ENCODE measurements at regions not wholly inside any gene's neighbourhood (a gene's known extent, or its start where the extent isn't known, plus 50 kb on each side); places are given as distances from the start of the nearest gene placed in this dataset.

DNA sequence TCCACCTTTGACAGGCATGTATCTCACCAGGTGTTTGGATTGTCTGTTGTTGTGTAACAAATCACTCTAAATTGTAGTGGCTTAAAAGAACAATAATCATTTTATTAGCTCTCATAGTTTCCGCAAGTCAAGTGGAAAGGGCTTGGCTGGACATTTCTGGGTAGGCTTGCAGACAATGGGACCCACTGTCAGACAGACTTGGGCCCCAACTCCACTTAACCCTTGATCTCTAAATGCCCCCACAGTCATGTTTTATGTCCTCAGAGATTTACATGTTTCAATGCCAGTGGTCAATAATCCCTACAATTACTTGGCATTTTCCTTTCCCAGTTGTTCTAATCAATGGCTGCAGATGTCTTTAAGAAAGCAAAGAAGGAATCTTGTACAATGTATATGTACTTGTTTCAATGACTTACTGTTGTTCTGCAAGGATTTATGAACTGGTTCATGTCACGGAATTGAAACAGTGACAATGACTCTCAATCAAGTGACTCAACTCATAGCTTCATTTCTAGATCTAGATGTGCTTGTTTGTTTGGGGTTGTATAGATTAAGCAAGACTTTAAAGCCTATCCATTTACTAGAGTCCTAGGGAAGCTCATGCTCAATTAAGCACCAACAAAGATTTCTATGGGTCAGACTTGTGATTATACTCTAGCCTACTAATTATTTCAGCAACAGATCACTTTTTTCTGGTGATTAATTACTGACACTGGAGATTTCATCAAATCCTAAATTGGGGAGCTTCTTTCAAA is 510.1 kb upstream of the NBEA start:
- no peak for DNase-seq (ENCODE audit: low read depth in 2 of 3, low spot score in 1 of 3)

DNA sequence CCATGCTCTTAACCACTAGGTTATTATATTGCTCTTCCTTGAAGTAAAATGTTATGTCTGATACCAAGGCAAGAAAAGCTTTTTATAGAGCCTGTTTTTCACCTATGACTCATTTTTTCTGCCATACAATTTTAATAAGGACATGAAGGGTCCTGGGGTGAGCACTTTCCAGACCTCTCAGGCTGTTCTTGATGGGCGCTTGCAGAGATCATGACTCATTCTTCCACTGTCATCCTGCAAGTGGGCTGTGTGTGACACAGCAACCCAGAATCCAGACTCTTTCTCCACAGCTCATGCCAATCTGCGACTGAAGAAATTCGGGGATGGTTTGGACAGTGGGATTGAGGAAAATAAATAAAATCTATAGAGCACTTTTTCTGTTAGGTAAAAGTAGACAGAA is 506.7 kb upstream of the NBEA start:
- no peak for DNase-seq (ENCODE audit: low read depth in 2 of 3, low spot score in 1 of 3)

DNA sequence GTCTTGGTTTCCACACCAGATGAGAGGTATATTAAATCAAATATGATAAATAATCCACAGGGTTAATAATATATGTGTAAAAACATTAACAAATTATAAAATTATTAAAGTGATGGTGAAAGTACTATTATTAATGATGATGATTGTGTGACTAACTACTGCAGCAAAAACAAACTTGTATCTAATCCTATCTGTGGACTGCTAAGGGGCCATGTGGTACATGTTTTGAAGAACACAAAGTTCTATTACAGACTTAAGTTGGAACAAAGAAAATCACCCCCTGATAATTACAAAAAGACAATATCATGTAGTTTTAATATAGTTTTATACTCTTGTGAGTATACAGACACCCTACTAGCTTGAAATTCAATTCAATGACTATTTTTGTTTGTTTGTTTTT is 504.2 kb upstream of the NBEA start:
- no peak for DNase-seq (ENCODE audit: low read depth in 2 of 3, low spot score in 1 of 3)

DNA sequence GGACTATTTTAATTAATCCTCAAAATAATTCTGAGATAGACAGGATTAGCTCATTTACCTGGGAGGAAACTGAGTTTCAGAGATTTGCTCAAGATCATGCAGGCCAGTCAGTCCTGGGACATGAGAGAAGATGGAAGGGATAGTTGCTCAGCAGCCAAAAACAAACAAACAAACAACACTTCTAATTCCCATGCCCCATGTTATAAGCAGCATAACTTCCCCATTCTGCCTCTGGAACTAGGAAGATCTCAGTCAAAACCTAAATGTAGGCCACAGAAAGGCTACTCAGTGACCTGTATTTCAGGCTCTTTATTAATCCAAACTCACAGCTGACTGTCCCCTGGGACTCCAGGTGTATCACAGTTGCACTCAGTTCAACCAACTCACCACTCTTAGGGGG is 489.2 kb upstream of the NBEA start:
- DNase-seq (ENCODE audit: low read depth in 2 of 3, low spot score in 1 of 3): no peak

DNA sequence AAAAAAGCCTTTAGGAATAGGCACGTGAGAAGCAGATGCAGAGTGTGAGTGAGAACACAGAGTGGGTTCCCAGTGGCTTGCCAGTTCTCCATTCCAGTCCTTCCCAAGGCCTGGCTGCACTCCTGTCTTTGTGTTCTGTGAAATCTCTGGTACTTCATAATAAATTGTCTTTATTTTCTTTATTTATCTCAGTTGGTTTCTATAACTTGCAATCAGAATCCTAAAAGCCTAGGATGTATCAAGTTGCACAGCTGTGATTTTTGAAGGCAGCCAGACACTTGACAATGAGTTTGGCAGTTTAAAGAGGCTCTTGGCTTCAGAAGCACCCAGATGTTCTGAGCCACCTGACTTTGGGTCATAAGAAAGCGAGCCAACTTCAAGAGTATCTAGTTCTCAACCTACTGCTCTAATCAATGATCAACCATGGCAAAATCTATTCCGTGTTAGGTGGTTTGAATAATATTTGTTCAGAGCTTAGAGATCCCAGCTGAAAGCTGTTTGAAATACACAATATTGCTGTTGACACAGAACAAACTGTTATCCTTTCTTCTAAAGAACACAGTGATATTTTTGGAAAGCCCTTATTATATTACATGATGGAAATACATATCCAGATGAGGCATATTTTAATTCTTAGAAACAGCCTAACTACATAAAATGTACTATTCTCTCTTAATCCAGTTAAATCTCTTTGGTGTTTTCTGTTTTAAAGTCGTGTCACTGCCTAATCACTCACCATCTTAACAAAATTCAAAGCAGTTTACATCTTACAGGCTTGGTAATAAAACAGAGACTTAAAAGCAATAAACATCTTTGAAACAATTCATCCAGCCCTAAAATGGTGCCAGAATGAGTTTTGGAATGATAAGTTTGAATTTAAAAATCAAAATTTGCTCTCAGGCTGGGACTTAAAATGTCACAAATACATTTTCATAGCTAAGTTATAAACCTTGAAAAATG is 483.0 kb upstream of the NBEA start:
- no peak for DNase-seq (ENCODE audit: low read depth in 2 of 3, low spot score in 1 of 3)

DNA sequence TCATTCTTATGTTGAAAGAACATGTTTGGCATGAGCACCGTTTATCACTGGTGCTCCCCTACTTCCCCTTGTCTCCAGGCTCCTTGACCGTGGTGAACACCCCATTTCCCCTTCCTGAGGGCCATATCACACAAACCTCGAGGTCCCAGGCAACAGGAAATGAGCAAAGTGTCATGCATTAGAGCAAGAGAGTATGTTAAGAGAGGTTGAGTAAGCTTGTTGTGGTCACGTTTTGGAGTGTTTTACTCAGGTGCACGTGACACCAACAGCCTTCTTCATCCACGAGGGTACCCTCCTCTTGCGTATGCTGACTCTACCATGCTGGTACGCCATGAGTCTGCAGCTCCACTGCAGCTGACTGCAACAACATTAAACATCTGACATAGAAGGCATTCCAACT is 482.2 kb upstream of the NBEA start:
- DNase-seq (ENCODE audit: low read depth in 2 of 3, low spot score in 1 of 3): no peak

DNA sequence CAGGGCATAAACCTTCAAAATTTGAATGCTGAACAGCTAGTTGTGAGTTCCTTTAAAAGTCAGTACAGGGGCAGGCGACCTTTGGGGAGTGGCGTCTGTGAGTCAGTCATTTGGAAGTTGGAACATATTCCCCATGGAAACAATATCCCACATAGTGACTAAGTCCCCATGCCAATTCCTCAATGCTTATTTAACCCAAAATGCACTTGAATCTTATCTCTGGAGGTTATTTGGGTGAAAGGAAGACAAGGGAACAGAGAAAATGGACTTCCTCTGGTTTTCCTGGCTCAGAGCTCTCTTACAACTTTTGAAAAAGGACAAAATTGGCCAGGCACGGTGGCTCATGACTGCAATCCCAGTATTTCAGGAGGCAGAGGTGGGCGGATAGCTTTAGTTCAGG is 479.2 kb upstream of the NBEA start:
- no peak for DNase-seq (ENCODE audit: low read depth in 2 of 3, low spot score in 1 of 3)

DNA sequence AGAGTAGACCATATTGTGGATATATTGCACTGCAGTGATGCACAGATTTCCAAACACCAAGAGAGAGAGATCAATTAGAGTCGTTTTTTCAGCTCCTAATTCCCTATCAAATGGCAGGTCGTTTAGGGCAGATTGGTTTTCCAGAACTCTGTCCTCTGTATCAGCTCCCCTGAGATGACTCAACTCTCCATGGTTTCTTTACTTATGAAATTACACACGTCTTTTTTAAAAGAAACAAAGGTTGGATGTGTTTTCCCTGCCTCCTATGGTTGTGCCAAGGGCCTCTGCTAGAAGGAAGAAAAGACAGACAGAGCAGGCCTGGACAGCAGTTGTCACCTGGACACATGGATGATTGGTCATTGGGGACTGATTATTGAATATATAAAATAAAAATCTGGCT is 478.1 kb upstream of the NBEA start:
- no peak for DNase-seq (ENCODE audit: low read depth in 2 of 3, low spot score in 1 of 3)

DNA sequence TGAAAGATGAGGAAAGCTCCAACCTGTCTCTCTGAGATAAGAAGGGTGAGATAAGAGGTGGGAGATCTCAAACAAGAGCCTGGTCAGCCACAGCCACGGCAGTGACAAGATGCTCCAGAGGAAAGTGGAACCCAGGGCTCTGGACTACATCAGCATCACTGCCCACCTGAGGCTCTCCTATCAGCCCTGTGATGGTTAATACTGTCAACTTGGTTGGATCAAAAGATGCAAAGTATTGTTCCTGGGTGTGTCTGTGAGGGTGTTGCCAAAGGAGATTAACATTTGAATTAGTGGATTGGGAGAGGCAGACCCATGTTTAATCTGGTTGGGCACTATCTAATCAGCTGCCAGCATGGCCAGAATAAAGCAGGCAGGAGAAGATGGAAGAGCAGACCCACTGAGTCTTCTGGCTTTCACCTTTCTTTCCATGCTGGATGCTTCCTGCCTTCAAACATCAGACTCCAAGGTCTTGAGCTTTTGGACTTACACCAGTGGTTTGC is 476.6 kb upstream of the NBEA start:
- no peak for DNase-seq (ENCODE audit: low read depth in 2 of 3, low spot score in 1 of 3)

DNA sequence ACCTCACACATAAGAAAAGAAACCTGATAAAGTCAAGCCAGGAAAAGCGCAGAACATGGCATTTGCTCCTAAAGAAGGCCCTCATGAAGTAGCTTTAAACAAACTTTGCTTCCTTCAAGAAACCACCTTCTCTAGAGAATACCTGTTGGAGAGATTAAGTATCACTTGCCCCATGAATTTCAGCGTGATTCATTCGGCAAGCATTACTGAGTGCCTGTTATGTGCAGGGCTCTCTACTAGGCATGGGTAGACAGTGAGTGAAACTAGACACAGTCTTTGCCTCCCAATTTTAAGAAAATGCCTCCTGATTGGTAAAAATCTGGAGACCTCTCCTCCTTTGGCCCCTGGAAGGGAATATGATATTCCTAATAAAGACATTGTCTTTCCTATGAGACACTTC is 475.8 kb upstream of the NBEA start:
- DNase-seq (ENCODE audit: low read depth in 2 of 3, low spot score in 1 of 3): no peak

DNA sequence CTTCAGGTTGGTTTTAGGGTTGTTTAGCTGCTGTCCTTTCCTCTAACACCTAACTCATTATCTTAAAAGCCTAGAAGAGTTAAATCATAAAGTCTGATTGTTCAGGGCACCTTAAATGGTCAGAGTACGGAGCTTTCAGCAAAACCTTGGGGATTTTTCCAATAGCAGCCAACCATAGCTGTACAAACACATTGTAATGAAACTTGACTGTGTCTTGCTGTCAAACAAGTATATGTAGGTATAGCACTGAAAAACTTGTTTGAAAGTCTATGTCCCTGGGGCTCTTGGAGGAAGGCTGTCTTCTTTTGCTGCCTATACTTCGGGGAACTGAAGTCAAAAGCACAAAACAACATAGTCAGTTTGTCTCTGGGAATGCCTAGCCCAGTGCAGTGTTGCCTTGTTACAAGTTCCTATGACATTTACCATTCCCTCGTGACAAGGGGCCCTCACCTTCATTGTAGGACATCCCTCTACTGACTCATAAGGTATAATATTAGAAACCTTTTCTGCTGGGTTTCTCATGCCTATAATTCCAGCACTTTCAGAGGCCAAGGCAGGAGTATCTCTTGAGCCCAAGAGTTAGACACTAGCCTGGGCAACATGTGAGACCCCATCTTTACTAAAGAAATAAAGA is 474.5 kb upstream of the NBEA start:
- DNase-seq (ENCODE audit: low read depth in 2 of 3, low spot score in 1 of 3): no peak

DNA sequence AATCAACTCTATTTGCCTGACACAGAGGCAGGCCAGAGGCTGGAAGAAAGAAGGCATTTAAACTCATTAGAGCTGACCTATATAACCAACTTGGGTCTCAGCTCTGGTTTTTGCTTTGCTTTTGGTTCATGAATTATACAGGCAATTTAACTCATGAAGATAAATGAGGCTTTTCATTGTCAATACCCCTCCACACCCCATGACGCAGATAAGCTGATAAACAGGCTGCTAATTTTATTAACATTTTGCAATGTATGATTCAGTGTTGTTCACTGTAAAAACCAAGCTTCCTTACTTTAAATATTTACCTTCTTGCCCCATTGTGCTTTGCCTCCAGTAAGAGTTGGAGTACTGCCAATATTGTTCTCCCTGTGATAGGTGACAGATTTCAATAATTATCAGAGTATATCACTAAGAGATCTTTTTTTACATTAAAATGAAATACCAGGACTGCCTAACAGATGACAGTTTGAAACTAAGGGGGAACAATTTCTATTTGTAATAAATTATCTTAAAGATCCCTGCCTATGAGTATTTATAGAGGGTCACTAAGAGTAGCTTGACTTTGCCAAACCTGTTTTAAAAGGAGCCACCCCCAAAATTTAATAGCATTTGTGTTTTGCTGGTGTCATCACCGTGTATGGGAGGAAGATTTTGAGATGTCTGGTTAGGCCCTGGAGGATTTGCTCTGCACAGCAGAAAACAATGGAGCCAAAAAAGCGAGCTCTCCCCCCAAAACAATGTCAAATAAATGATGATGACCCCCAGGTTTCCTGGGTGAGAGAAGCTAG is 472.7 kb upstream of the NBEA start:
- DNase-seq (ENCODE audit: low read depth in 2 of 3, low spot score in 1 of 3): no peak

DNA sequence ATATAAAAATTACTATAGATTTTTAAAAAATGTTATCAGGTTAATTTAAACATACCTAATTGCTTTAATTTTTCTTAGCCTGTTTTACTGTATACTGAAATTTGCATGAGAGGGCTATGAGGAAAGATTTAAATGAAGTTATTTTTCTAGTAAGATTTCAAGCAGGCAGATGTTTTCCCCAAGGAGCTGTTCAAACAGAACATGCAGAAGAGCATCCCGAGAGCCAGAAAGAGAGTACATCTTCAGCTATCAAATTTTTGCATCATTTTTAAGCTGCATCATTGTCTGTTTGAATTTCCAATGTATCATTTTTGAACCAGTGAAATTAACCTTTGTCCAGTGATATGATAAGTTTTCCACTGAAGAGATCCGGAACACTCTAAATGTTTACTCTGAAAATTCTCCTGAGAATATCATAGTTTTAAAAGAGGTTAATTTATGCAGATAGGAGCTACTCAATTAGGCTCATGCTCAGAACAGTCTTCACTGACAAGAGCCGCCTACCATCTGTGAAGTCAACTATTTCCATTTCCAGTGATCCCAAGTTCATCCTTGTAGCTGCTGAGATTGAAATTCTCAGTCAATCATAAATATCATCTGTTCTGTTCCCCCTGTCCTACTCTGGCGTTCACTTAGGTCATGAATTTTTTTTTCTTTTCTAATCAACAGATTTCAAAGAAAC is 467.7 kb upstream of the NBEA start:
- DNase-seq (ENCODE audit: low read depth in 2 of 3, low spot score in 1 of 3): no peak

DNA sequence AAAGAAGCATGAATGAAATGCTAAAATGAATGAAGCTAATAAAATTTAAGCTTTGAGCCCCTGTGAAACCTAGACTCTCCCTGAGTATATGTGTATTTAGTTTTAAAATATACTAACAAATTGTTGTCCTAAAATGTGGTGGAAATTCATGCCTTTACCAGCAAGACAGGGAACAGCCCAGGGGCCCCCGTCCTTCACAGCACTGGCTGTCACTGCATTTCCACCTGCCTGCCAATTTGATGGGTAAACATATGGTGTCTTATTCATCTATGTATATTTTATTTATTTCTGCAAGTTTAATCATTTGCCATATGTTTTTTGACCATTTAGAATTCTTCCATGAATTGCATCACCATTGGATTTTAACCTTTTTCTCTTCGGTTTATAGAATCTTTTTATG is 463.7 kb upstream of the NBEA start:
- DNase-seq (ENCODE audit: low read depth in 2 of 3, low spot score in 1 of 3): no peak

DNA sequence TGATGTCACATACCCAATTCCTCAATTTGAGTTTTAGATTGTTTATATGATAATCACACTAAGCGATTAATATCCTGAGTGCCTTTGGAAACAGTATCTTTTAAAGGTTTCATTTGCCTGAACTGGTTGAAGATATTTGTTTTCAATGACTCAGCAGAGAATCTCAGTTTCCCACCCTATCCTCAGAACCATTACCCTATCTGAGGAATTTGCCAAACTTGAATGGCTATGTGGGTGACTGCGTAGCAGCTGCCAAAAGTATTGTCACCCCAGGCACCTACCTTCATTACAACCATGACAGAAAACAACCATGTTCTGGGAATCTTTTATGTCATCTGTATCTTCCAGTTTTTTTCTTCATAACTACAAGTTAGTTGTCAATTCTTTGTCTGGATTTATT is 440.1 kb upstream of the NBEA start:
- no peak for DNase-seq (ENCODE audit: low read depth in 2 of 3, low spot score in 1 of 3)

DNA sequence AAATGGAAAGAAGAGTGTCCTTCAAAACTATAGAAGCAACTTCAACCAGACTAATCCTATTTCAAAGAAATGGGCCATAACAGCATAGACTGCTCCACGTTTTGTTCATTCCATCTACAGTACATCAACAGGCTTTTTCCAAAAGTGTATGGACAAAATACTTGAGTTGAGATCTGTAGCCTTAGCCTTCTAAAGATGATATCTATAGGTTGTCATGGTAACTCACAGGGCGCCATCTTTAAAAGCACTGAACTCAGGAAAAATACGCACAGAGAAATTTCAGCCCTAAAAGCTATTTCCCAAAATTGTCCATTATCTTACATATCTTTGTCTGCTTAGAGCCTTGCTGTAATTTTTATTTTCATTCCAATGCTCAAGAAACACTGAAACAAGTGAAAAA is 439.4 kb upstream of the NBEA start:
- no peak for DNase-seq (ENCODE audit: low read depth in 2 of 3, low spot score in 1 of 3)

DNA sequence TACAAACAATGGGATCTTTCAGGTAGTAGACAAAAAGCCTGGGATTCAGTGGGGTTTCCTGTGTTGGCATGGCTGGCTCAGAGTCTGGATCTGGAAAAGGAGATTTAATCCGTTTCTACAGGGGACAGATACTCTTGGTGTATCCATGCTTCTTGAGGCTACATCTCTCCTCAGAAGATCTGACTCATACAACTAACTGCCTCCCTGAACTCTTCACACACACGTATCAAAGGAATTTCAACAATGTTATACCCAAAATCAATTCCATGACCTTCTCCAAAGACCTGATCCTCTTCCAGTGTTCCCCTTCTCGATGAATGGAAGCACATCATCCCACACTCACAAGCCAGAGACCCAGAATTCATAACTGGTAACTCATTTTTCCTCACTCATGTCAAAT is 435.3 kb upstream of the NBEA start:
- DNase-seq (ENCODE audit: low read depth in 2 of 3, low spot score in 1 of 3): no peak

DNA sequence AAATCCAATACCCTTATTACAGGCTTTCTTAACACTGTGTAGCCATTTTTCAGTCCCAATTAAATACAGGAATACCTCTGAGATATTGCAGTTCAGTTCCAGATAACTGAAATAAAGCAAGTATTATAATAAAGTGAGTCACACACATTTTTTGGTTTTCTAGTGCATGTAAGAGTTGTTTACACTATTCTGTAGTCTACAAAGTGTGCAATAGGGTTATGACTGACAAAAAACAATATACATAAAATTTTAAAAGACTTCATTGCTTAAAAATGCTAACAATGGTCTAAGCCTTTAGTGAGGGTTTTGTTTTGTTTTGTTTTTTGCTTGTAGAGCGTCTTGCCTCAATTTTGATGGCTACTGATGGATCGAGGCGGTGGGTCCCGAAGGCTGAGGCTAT is 434.4 kb upstream of the NBEA start:
- DNase-seq (ENCODE audit: low read depth in 2 of 3, low spot score in 1 of 3): no peak

DNA sequence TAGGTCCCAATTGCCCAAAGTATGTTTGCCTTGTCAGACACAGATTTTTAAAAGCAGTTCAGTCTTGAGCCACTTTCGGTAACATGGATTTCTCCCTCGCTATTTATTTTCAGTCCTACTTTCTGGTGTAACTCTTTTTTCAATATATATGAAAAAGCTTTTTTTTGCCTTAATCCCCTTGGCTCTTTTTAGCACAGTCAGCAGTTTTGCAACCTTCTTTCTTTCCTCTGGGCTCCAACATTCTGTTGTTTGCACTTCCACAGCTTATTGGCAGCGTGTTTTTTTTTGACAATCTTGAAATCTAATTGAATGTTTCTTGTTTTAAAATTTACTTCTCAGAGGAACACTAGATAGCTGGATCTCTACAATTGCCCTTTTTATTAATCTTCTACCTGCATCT is 429.3 kb upstream of the NBEA start:
- no peak for DNase-seq (ENCODE audit: low read depth in 2 of 3, low spot score in 1 of 3)

DNA sequence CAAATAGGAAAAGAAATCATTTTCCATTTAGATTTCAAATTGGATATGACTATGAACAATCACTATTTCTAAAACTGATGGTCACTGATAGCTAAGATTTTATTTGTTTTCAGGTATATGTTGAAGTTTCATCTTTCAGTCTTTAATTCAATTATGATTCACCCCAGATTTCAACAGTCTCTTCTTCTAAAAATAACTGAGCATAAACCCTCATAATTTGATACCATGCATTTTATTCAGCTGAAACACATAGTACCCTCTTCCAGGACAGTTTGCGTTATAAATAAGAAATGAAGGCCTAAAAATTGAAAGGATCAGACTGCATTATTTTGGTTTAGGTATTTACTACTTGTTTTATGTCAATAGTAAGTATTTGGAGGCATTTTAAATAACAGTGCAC is 428.5 kb upstream of the NBEA start:
- DNase-seq (ENCODE audit: low read depth in 2 of 3, low spot score in 1 of 3): no peak

DNA sequence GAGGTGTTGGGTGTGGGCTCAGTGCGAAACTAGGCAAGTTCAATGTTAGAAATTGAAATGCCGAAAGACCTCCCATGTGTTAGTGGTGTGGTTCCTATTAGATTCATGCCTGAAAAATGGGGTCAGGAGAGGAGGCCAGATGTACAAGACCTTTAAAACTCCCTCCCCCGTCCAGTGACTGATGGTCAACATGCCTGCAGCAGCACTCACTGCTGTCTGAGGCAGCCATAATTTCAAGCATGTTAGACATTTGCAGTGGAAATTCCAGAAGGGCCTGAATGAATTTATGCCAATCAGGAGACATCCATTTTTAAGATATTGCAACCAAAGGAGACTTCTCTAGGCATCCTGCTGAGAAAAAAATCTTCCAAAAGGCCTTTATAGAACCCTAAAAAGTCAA is 426.9 kb upstream of the NBEA start:
- no peak for DNase-seq (ENCODE audit: low read depth in 2 of 3, low spot score in 1 of 3)

Data from stimulated activated CD4-positive, alpha-beta T cell treated with anti-CD3 and anti-CD28 coated beads, Interleukin-12 subunit alpha, Interleukin-12 subunit beta, amount 100 ng/mL, for 48 hours (primary cell).